ENCODE measurements at regions not wholly inside any gene's neighbourhood (a gene's known extent, or its start where the extent isn't known, plus 50 kb on each side); places are given as distances from the start of the nearest gene placed in this dataset.
"Not testable (repeated sequence)": the region's sequence is repeated elsewhere in the genome, so short reads cannot be mapped to it uniquely, and the experiment has no call there.

DNA sequence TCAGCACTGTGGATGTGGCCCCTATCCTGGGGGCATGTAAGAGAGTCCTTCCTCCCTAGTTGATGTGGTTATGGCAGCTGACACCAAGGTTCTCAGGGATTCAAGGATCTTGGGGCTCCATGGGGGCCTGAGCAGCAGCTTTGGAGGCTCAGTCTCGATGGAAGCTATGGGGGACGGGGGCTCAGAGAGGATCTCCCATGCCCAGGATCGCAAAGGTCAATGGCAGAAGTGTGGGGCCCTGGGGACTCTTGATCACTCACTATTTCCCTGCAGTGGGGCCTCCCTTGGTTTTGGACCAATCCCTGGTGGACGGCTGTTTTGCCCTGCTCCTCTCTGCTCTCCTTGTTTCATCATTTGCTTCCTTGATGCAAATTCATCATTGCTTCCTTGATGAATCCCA lies 885.9 kb downstream of the CDH8 start:
- no peak for DNase-seq

GRCh38 chr16:61149709-61150108 lies 886.5 kb downstream of the CDH8 start:
- no peak for DNase-seq

DNA sequence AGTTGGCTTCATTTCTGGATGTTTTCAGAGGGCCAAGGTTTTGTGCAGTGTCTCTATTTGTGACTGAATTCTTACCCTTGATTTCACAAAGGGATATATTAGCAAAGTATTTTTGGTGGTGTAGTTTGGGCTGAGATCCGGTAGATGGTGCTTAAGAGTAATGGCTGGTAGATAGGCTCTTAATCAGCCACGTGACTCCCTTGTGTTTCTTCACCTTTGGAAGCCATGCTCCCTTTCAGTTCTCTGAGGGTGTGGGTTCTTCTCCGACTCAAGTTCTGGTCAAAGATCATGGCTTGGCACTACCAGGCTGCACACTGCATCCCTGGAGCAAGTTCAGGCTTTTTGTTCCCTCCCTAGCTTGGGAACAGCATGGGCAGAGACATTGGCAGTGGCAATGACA lies 887.3 kb downstream of the CDH8 start:
- DNase-seq = peak; percentile 27

GRCh38 chr16:61146429-61146828 lies 889.8 kb downstream of the CDH8 start:
- DNase-seq = no peak

DNA sequence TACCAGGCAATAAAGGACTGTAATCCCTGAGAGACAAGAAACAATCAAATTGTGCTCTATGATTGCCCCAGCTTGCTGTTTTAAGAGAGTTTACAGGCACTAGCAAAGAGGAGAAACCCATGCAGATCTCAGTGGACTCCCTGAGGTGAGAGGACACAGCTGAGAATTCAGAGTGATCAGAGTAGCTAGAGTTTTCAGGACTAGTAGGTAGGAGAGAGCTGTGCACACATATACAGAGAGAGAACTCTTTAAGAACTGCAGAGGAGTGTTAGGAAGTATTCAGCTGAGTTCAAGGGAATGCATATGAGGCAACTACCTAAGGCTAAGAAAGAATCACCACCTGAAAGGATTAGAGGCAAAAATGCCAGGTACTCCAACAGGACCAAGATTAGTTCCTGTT lies 904.8 kb downstream of the CDH8 start:
- no peak for DNase-seq

- no peak for DNase-seq
Observed at GRCh38 chr16:61128545-61129323, 907.5 kb downstream of the CDH8 start.

DNA sequence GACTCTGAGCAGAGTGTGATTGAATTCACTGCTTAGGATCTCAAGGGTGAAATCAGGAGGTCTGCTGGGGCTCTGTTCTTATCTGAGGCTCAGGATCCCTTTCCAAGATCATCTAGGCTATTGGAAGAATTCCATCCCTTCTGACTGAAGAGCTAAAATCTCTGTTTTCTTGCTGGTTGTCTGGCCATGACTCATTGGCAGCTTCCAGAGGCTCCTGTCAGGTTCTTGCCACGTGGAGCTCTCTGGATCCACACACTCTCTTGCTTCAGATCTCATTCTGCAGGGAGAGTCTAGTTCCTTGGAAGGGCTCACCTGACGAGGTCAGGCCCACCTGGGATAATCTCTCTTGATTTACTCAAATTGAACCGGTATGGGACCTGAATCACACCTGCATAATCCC lies 930.7 kb downstream of the CDH8 start:
- no peak for DNase-seq

GRCh38 chr16:61098505-61098904 lies 937.7 kb downstream of the CDH8 start:
- no peak for DNase-seq

GRCh38 chr16:61091300-61091699 lies 944.9 kb downstream of the CDH8 start:
- not testable (repeated sequence) for DNase-seq

DNA sequence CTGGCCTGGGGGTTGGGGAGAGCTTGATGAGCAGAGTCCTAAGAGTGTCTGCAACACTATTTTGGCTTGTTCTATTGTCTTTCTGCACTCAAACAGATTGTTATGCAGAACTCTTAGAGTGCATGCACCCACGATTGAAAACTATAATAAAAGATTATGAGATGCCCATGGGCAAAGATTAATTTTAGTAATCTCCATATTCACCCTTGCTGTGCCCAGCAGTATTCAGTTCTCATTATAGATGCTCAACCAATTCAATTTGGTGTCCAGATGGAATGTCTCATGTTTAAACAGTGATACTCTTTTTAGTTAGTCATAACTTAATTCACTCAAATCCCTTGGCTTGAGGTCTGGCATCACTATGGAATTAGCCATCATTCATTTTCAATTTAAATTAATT lies 952.5 kb downstream of the CDH8 start:
- DNase-seq = no peak

DNA sequence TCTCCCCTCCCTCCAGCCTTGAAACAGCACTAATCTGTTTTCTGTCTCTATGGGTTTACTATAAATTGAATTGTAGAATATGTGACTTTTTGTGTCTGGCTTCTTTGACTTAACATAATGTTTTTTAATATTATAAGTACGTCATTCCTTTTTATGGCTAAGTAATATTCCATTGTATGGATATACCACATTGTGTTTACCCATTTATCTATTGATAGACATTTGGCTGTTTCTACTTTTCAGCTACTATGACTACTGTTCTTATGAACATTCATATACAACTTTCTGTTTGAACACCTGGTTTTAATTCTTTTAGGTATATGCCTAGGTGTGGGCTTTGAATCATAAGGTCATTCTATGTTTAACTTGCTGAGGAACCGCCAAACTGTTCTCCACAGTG lies 961.9 kb downstream of the CDH8 start:
- no peak for DNase-seq

- no peak for DNase-seq
Observed at GRCh38 chr16:61057635-61058034, 978.6 kb downstream of the CDH8 start.

DNA sequence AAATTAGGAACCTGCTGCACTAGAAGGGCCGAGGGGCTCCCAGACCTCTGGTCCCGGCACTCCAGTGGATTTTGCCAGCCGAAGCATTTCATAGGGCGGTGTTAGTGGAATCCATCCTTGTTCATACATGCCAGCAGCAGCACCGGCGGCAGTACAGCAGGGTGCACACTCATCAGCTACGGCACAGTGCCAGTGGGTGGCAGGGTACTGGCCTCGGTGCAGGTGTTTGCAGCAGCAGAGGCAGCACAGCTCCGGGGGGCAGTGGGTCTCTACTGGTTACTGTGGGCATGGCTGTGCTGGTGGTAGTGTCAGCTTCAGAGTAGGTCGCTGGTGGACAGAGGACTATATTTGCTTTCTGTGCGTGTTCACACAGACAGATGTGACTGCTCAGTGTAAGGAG lies 985.7 kb downstream of the CDH8 start:
- no peak for DNase-seq

GRCh38 chr16:61045931-61046330 lies 990.3 kb downstream of the CDH8 start:
- DNase-seq = no peak

DNA sequence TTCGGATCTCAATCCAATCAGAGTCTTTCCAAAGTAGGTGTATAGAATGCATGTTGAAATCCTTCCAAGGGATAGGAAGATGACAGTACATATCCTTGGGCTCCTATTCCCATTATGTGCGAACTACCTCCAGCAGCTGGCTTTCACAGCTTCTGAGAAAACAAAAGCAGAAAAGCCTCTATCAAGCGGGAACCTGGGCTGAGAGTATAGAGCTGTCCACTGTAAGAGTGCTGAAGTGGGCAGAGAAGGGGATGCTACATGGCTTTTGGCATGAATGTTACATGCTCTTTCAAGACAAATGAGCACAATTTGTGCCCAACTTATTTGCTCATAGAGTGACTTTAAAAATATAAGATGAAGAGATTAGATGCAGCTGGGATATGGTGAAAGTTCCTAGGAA lies 993.5 kb downstream of the CDH8 start:
- DNase-seq = peak; percentile 18

GRCh38 chr16:61030616-61031015 lies 1005.6 kb downstream of the CDH8 start:
- DNase-seq = no peak

- no peak for DNase-seq
Observed at GRCh38 chr16:61024180-61024900, 1011.9 kb downstream of the CDH8 start.

DNA sequence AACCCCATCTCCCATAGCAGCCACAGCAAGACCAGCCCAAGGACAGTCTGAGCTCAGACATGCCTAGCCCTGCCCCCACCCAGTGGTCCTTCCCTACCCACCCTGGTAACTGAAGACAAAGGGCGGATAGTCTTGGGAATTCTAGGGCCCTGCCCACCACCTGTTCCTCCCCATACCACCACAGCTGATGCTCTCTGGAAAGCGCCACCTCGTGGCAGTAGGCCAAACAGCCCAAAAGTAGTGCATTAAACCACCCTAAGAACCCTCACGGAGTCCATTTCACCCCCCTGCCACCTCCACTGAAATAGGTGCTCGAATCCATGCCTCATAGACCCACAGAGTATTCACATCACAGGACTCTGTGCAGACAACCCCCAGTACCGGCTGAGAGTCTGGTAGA lies 1021.4 kb downstream of the CDH8 start:
- peak; percentile 13 for DNase-seq

- peak; percentile 31 for DNase-seq
Observed at GRCh38 chr16:61007694-61008093, 1028.5 kb downstream of the CDH8 start.

GRCh38 chr16:61005952-61006351 lies 1030.3 kb downstream of the CDH8 start:
- no peak for DNase-seq

GRCh38 chr16:61002479-61003204 lies 1033.6 kb downstream of the CDH8 start:
- DNase-seq = no peak

DNA sequence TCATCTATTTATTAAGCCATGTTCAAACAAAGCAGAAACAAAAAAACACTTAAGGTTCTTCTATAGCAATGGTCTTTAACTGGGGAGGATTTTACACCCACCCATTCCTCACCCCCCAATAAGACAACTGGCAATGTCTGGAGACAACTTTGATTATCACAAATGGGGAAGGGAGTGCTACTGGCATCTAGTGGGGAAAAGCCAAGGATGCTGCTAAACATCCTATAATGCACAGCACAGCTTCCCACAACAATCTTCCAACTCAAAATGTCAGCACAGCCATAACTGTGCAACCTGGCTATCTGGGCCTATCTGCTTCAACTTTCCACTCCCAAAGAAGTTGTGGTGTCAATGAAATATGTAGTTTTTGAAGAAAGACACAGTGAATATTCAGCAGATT lies 1044.4 kb downstream of the CDH8 start:
- DNase-seq = no peak

DNA sequence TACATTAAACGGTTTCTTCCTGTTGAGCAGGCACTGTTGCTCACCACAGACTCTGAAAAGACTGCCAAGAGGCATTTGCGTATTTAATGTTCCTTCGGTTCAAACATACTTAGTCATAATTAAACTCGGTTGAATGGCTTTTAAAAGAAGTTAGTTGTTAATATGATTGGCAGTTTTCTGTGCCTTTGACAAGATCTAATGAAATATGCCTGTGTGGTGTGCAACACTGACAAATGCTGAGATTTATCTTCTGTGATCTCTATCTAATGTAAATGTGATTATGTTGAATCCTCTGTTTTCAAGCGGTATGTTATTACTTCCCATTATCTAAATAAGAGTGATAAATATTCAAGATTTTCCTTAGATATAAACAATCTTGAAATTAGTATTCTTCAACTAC lies 1046.6 kb downstream of the CDH8 start:
- DNase-seq = no peak

- no peak for DNase-seq
Observed at GRCh38 chr16:60979119-60979518, 1057.1 kb downstream of the CDH8 start.

Data from RPMI8226 (cell line).